ENCODE measurements at regions not wholly inside any gene's neighbourhood (a gene's known extent, or its start where the extent isn't known, plus 50 kb on each side); places are given as distances from the start of the nearest gene placed in this dataset.
"Not testable (repeated sequence)": the region's sequence is repeated elsewhere in the genome, so short reads cannot be mapped to it uniquely, and the experiment has no call there.

- ATAC-seq (ENCODE audit: low FRiP score): no peak
These were observed 72.3 kb upstream of the DHRS4 start for GRCh38 chr14:23881282-23881681.

GRCh38 chr14:23883684-23884540 is 69.7 kb upstream of the DHRS4 start:
- no peak for TF ChIP-seq CTCF (IDR thresholded peaks at IDR 0.05)
- ATAC-seq (ENCODE audit: low FRiP score) (no peak), DNase-seq (ENCODE audit: low spot score) (no peak)

More at GRCh38 chr14:23881282-23881681, 72.3 kb upstream of the DHRS4 start:
- no peak for DNase-seq (ENCODE audit: low spot score)
- TF ChIP-seq CTCF (IDR thresholded peaks at IDR 0.05): no peak

GRCh38 chr14:23884541-23884904 is 69.0 kb upstream of the DHRS4 start:
- TF ChIP-seq CTCF (IDR thresholded peaks at IDR 0.05): no peak
- DNase-seq (ENCODE audit: low spot score) (no peak), ATAC-seq (ENCODE audit: low FRiP score) (no peak)

- no peak for TF ChIP-seq CTCF (IDR thresholded peaks at IDR 0.05)
- ATAC-seq (ENCODE audit: low FRiP score): no peak
- no peak for DNase-seq (ENCODE audit: low spot score)
These were observed 66.0 kb upstream of the DHRS4 start for GRCh38 chr14:23887536-23887935.

- not testable (repeated sequence) for ATAC-seq (ENCODE audit: low FRiP score); DNase-seq (ENCODE audit: low spot score)
These were observed 61.9 kb upstream of the DHRS4 start for GRCh38 chr14:23891717-23892116.

GRCh38 chr14:23892289-23892688 is 61.3 kb upstream of the DHRS4 start:
- not testable (repeated sequence) for DNase-seq (ENCODE audit: low spot score); ATAC-seq (ENCODE audit: low FRiP score)

GRCh38 chr14:23894362-23895052 is 59.1 kb upstream of the DHRS4 start:
- ATAC-seq (ENCODE audit: low FRiP score) (no peak), DNase-seq (ENCODE audit: low spot score) (no peak)
- no peak for TF ChIP-seq CTCF (IDR thresholded peaks at IDR 0.05)

GRCh38 chr14:23895053-23895419 is 58.5 kb upstream of the DHRS4 start:
- DNase-seq (ENCODE audit: low spot score): no peak
- ATAC-seq (ENCODE audit: low FRiP score): no peak
- TF ChIP-seq CTCF (IDR thresholded peaks at IDR 0.05): no peak
